Erythroblast (primary cell): ENCODE measurements at regions not wholly inside any gene's neighbourhood (a gene's known extent, or its start where the extent isn't known, plus 50 kb on each side); places are given as distances from the start of the nearest gene placed in this dataset.

ENCODE experiments used
- GATA1 ChIP-seq: IDR thresholded peaks from 2 replicates; pipeline ENCODE4 v1.6.1; 2011; ENCODE audit warnings: low read depth, mild to moderate bottlenecking, control low read depth, low read length, moderate library complexity
- POLR2A ChIP-seq: IDR thresholded peaks from 2 replicates; pipeline ENCODE4 v1.6.1; 2011; ENCODE audit warnings: mild to moderate bottlenecking, low read length

- TF ChIP-seq POLR2A (no peak), GATA1 (no peak)
Measured at GRCh38 chr10:44435196-44435595, 50.3 kb upstream of the CXCL12 start.
